HEK293 (cell line): ENCODE measurements at regions not wholly inside any gene's neighbourhood (a gene's known extent, or its start where the extent isn't known, plus 50 kb on each side); places are given as distances from the start of the nearest gene placed in this dataset.

Source experiments
- CTCF ChIP-seq: fragments of 450-650 bp; formaldehyde crosslinking; IDR thresholded peaks from 2 replicates; pipeline ENCODE4 v1.5.1; 2016; ENCODE audit warnings: missing biosample characterization, missing genetic modification characterization
- KLF10 ChIP-seq: fragments of 450-650 bp; IDR thresholded peaks from 2 replicates; pipeline ENCODE4 v1.5.1; 2018; ENCODE audit warnings: missing biosample characterization, mild to moderate bottlenecking, missing genetic modification characterization
- PRDM1 ChIP-seq: fragments of 450-650 bp; formaldehyde crosslinking; IDR thresholded peaks from 2 replicates; pipeline ENCODE4; 2016; ENCODE audit warnings: missing biosample characterization, missing genetic modification characterization
- TCF7L2 ChIP-seq: IDR thresholded peaks from 2 replicates; pipeline ENCODE4 v1.6.1; 2011; ENCODE audit warnings: low read depth, mild to moderate bottlenecking, inconsistent platforms, low read length, moderate library complexity, borderline replicate concordance
- ZBTB44 ChIP-seq: fragments of 450-650 bp; IDR thresholded peaks from 2 replicates; pipeline ENCODE4 v1.5.1; 2018; ENCODE audit warnings: missing biosample characterization, mild to moderate bottlenecking, missing genetic modification characterization
- ZNF148 ChIP-seq: fragments of 450-650 bp; formaldehyde crosslinking; IDR thresholded peaks from 2 replicates; pipeline ENCODE4 v1.5.0; 2017; ENCODE audit warnings: missing biosample characterization, missing genetic modification characterization, borderline replicate concordance
- ZNF26 ChIP-seq: fragments of 450-650 bp; formaldehyde crosslinking; IDR thresholded peaks from 2 replicates; pipeline ENCODE4 v1.5.1; 2016; ENCODE audit warnings: missing biosample characterization, missing genetic modification characterization
- ZNF362 ChIP-seq: fragments of 450-650 bp; formaldehyde crosslinking; IDR thresholded peaks from 2 replicates; pipeline ENCODE4 v1.5.1; 2016; ENCODE audit warnings: missing biosample characterization, missing genetic modification characterization
- ZNF560 ChIP-seq: fragments of 450-650 bp; formaldehyde crosslinking; IDR thresholded peaks from 2 replicates; pipeline ENCODE4 v1.5.1; 2017; ENCODE audit warnings: missing biosample characterization, missing genetic modification characterization, borderline replicate concordance
- ZNF600 ChIP-seq: fragments of 450-650 bp; formaldehyde crosslinking; IDR thresholded peaks from 2 replicates; pipeline ENCODE4 v1.5.1; 2016; ENCODE audit warnings: missing biosample characterization, missing genetic modification characterization

- TF ChIP-seq ZBTB44 (tag by site-specific recombination) (no peak), ZNF600 (tag by site-specific recombination) (no peak), ZNF560 (tag by site-specific recombination) (no peak), TCF7L2 (no peak), ZNF362 (no peak), CTCF (tag by site-specific recombination) (no peak), KLF10 (tag by site-specific recombination) (no peak), ZNF26 (no peak), ZNF148 (tag by site-specific recombination) (no peak), PRDM1 (tag by site-specific recombination) (no peak)
Measured at GRCh38 chr6:48315051-48315719, 204.2 kb upstream of the PTCHD4 start.
